ENCODE measurements at regions not wholly inside any gene's neighbourhood (a gene's known extent, or its start where the extent isn't known, plus 50 kb on each side); places are given as distances from the start of the nearest gene placed in this dataset.
"Not testable (repeated sequence)": the region's sequence is repeated elsewhere in the genome, so short reads cannot be mapped to it uniquely, and the experiment has no call there.

- DNase-seq, result no peak
Observed at GRCh38 chr14:25303934-25304333, 254.0 kb upstream of the STXBP6 start.

DNA sequence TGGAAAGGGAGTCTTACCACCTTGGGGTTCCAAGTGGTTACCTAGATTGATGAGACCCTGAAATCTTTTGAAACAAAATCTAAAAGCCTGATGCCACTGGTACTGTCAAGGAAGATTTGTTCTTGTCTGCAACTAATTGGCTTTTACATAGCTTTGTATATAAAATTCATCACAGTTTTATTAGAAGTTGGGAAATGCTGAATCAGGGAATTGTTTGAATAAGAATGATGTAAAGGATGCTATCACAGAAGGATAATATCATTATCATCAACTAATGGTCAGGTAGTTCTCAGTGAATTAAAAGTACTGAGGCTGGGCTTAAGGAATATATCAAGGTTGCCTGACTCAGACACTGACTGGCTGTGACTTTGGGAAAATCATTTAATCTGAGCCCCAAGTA is 248.3 kb upstream of the STXBP6 start:
- DNase-seq, result no peak

DNA sequence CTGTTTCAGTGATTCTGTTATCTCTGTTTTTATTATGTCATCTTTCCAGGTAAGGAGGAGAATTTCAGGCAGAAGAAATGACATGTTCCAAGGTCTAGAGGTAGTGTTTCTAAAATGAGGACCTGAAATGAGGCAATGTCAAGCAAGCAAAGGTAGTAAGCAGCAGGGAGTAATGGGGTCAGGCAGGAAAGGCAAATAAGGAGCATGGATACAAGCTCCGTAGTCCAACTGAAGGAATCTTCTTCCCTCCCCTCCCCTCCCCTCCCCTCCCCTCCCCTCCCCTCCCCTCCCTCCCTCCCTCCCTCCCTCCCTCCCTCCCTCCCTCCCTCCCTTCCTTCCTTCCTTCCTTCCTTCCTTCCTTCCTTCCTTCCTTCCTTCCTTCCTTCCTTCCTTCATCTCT is 240.2 kb upstream of the STXBP6 start:
- DNase-seq, result not testable (repeated sequence)

DNA sequence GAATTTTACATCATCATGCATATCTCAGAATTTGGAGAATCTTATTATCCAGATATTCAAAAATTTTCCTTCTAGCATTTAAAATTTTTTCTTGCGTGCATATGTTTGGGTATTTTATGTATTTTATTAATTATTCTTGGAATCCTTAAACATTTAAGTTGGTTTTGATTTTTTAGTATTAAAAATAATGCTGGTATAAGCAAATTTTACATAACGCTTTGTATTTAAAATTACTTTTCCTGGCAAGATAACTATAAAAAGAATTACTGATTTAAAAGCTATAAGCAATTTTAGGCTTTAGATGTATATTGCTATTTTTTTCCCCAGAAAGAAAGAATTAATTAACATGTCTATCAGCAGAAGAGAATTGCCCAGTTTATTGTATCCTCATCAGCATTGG is 224.6 kb upstream of the STXBP6 start:
- DNase-seq, result no peak

DNA sequence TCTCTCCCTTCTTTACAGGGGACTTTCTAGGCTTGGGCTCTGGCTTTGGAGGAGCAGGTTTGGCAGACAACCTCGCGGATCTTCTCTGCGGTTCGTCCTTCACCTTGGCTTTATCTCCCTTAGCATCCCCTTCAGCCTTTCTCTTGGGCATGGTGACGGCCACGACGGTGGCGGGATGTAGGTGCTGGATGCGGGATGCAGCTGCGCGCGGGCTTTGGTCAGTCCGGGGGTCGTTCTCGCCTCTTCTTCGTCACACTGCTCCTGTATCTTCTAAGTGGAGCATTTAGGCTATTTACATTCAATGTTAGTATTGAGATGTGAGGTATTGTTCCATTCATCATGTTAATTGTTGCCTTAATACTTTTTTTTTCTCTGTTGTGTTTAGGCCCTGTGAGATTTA is 217.2 kb upstream of the STXBP6 start:
- no peak for DNase-seq

GRCh38 chr14:25259470-25259869 is 209.5 kb upstream of the STXBP6 start:
- DNase-seq, result no peak

DNA sequence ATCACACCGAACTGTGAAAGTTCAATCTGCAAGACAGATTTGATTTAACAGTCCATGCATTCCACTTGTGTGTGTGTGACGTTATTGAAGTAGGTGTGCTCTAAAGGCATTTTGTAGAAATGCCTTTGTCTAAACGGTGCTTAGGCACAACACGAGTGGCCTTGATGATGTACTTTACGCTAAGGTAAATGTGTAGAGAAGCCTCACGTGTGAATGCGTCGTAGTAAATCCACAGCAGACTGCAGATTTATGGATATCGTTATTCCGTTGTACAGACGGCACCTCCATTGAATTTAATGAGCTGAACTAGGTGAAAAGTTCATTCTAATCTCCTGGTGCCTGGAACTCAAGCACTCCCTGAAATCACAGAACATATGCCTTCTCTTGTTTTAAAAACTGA is 202.8 kb upstream of the STXBP6 start:
- no peak for DNase-seq

DNA sequence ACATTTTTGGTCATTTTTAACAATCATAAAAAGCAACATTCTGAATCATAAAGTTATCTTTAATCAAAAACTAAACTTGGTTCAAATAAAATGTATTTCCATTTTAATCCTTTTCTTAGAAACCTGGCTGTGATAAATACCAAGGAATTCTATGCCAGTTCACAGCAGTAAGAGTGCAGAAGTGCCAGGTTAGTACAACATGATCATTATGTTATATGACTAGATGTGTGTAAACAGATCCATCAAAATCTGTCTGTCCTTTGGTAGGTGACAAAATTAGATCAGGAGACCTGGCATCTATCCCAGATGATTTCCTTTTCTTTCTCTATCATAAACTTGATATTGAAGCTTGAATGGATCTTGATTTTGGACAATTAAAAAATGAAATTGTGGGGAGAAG is 200.6 kb upstream of the STXBP6 start:
- DNase-seq, result no peak

GRCh38 chr14:25247609-25248008 is 197.7 kb upstream of the STXBP6 start:
- no peak for DNase-seq

GRCh38 chr14:25246751-25247150 is 196.8 kb upstream of the STXBP6 start:
- DNase-seq, result no peak

DNA sequence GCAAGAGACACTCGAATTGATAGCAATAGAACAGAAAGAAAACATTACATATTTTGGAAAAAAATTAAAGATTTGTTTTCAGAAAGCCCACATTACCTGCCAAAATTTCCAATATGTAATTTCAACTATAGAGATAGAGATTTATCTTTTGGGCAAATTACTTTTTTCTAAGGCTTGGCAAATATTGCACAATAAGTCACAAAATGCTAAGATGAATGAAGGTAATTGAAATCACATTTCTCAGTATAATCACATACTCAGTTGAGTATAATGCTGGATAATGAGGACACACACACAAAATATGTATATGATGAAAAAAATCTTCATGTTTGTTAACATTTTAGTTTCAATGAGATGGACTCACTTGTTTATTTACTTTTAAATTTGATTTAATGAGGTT is 189.2 kb upstream of the STXBP6 start:
- no peak for DNase-seq

DNA sequence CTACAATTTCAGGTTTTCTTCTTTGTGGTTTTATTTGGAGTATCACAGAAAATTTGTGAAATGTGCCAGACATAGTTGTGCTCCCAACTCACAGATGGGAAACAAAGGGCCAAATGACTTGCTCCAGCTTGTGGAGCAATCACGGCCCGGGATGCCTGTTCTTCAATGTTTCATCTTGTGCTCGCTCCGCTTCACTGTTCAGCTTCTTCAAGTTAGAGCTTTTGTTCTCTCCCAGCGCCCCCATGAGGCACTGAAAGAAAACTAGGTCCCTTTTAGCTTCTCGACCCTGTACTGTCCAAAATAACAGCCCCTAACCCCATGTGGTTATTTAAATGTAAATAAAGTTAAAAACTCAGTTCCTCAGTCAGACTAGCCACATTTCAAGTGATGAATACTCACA is 187.9 kb upstream of the STXBP6 start:
- DNase-seq, result no peak

- no peak for DNase-seq
Observed at GRCh38 chr14:25233613-25234012, 183.7 kb upstream of the STXBP6 start.

DNA sequence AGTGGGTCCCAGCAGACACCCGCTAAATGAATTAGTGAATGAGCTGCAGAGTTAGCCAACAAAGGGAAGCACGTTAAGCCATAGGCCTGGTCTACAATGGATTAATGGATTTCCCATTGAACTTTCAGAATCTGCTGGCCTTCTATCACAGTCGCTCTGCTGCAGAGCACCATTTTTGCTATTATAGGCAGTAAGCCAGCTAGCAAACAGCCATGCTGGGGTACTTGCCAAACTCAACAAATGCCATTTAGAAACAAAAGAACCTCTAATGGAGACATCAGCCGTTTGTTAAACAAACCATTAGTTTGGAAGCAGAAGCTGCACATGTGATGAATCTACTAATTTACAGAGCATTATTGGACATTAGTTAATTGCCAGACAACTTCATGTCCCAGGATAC is 181.1 kb upstream of the STXBP6 start:
- no peak for DNase-seq

DNA sequence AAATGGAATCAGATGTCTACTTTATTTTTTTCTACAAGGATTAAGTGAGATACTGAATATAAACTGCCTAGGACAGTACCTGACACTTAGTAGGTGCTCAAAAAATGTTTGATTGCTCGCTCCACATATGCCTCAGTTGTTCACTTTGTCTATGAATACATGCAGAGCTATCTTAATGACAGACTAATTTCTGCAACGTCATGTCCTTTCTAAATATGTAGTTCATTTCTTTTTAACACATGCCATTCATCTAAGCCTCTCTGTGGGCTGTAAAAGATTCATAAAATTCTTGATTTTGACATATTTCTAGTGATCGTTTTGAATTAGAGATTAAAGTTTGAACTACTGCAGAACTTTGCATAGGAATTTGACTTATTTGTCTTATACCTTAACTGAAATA is 176.3 kb upstream of the STXBP6 start:
- no peak for DNase-seq

- DNase-seq, result no peak
Observed at GRCh38 chr14:25222256-25222655, 172.3 kb upstream of the STXBP6 start.

- DNase-seq, result no peak
Observed at GRCh38 chr14:25220514-25220913, 170.6 kb upstream of the STXBP6 start.

GRCh38 chr14:25215607-25216006 is 165.7 kb upstream of the STXBP6 start:
- DNase-seq, result no peak

GRCh38 chr14:25197885-25198284 is 147.9 kb upstream of the STXBP6 start:
- no peak for DNase-seq

GRCh38 chr14:25180221-25180620 is 130.3 kb upstream of the STXBP6 start:
- no peak for DNase-seq

- no peak for DNase-seq
Observed at GRCh38 chr14:25178255-25178654, 128.3 kb upstream of the STXBP6 start.

- DNase-seq, result peak; percentile 23
Observed at GRCh38 chr14:25150934-25151790, 101.2 kb upstream of the STXBP6 start.

DNA sequence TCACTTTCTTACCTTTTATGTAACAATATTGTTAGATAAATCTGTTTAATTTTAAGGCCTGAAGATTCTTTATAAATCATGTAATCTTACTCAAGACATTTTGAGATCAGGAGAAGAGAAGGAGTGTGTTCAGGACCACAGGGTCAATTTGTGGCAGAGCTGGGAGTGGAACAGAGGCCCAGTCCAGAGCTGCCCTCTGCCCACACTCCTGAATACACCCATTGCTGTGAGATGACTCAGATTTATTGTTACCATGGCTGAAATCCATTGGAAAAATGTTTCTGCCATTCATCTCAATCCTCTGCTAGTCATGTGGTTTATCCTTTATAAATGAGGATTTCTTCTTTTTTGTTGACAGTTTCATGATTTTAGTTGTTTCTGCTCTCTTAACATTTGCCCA is 100.5 kb upstream of the STXBP6 start:
- no peak for DNase-seq

DNA sequence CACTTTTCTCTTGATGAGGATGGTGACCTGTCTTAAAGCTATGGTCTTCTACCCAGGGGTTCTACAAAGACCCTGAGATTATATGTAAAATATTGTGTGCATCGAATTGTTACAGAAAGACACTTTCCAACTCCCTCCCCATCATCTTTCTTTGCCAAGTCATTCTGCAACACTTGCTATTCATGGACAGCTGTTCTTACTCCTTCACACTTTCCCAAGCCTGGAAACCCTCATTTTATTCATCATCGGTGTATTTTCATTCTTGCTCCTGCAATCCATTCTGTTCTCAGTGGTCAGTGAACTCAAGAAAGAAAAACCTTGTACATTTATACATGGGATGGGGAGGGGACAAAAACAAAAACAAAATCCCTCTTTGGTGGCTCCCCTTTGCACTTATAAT is 90.5 kb upstream of the STXBP6 start:
- no peak for DNase-seq

- no peak for DNase-seq
Observed at GRCh38 chr14:25136811-25137210, 86.9 kb upstream of the STXBP6 start.

All from activated CD4-positive, alpha-beta T cell treated with anti-CD3 and anti-CD28 coated beads, Interleukin-2, Interleukin-6, amounts not matched to agents 100 ng/mL and 50 ng/mL, durations not matched to agents 16 hours and 8 hours (primary cell).